ENCODE measurements at regions not wholly inside any gene's neighbourhood (a gene's known extent, or its start where the extent isn't known, plus 50 kb on each side); places are given as distances from the start of the nearest gene placed in this dataset.
"Not testable (repeated sequence)": the region's sequence is repeated elsewhere in the genome, so short reads cannot be mapped to it uniquely, and the experiment has no call there.

GRCh38 chr11:3583476-3583875 is 58.3 kb downstream of the ART5 start:
- DNase-seq (ENCODE audit: low spot score), result not testable (repeated sequence)

DNA sequence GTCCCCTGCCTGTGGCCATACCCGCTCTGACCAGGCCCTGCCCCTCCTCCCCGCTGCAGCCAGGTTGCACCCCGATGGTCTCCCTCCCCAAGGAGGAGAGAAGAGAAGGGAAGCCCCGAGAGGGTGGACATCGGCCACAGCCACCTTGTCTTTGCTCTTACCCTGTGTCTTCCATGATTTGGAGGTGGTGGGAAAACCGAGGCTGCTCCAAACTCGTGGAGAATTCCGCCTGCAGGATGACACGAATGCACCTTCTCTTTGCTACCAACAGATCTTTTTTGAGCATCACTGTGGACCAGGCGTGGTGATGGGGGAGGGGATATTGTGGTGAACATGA is 60.4 kb downstream of the ART5 start:
- not testable (repeated sequence) for DNase-seq (ENCODE audit: low spot score)

GRCh38 chr11:3580487-3581388 is 61.1 kb downstream of the ART5 start:
- peak; percentile 37 for DNase-seq (ENCODE audit: low spot score)

DNA sequence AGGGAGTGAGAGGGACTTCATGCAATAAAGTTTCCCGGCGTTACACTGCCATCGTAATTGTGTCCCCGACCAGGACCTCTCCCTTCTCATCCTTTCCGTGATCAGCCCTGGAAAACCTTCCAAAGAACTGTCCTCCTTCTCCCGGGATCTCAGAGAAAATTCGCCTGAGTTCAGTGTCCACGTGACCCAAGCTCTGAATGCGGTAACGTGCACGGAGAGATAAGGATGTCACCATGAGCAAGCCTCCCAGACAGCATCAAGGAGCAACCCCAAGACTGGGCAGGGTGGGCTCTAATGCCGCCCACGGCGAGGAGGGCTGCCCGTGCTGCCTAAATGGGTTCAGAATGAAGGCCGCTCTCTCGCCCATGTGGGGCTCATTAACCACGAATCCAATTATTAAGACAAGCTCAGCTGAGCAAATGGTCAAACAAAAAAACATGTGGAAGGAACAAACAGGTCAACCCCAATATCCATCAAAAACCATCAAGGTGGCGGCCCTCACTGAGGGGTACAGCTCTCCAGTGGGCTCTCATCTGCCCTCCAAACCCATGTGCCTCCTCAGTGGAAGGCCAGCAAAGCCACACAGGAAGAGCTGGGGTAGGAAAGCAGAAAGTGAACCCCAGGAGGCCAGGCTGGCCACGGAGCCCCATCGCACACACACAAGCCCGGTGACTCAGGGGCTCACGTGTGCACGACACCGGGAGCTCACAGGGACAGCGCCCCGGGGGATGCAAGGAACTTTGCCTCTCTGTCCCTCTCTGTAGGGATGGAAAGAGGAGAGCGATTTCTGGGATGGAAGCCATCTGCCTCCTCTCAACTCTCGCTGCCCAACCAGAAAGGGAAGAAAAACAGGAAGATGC is 62.0 kb downstream of the ART5 start:
- DNase-seq (ENCODE audit: low spot score), result not testable (repeated sequence)

DNA sequence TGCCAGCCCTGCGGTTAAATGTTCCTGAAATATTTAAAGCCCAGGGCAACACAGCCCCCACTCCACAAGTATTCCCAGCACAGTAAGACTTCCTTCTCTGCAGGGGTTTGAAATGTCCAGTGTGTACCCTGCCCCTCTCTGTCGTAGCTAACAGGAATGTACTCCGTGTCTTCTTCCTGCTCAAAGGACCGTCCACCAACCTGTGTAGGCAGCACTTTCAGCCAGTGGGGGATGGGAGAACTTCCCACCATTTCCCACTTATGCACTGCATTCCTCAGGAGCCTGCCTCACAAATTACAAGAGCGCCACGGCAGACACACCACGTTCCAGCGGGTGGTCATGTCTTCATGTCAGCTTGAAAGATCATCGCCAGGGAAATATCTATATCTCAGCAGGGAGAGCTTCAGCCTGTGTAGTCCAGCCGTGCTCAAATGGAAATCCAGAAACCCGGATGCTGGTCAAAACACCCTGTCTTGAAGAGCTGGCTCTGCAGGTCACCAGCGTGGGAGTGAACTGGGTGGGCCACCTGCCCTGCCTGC is 65.7 kb downstream of the ART5 start:
- DNase-seq (ENCODE audit: low spot score), result not testable (repeated sequence)

DNA sequence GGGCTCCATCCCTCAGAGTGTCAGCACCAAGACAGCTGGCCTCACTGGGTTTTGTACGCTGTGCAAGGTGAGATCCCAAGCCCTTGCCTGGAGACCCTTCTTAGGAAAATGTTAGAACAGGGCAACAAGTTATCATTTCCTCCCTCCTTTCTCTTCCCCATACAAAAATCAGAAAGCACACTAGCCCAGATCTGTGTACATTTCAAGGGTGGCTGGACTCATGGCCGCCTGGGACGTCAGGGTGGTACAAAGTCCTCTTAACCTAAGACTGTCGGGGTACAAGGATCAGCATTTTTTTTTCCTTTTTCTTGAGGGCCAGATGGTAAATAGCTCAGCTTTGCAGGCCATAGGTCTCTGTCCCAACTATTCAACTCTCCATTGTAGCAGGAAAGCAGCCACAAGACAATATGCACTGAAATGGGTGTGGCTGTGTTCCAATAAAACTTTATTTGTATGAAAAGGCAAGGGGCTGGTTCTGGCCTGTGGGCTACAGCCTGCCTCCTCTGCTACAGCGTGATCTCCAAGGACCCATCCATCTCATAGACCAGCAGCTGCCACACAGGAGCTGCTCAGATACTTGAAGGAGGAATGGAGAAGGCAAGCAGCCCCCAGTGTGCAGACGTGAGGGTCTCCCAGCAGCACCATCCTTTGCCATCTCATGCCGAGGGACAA is 68.7 kb downstream of the ART5 start:
- not testable (repeated sequence) for DNase-seq (ENCODE audit: low spot score)

DNA sequence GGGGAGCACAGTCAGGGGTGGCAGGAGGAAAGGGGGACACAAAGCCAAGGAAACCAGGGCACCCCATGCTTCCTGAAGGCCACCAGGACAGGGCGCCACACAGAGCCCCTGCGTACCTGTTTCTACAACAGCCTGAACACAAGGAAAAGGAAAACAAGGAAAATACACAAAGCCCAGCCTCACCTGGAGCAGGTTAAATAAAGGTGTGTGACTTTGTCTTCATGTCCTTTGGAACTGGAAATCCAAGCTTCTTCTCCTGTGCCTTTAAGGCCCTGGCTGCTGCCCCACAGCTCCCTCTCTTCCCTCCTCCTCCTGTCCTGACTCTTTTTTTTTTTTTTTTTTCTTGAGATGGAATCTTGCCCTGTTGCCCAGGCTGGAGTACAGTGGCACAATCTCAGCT is 70.0 kb downstream of the ART5 start:
- DNase-seq (ENCODE audit: low spot score), result not testable (repeated sequence)

GRCh38 chr11:3565838-3566237 is 76.0 kb downstream of the ART5 start:
- DNase-seq (ENCODE audit: low spot score), result not testable (repeated sequence)

- peak; percentile 5 for DNase-seq (ENCODE audit: low spot score)
Observed at GRCh38 chr11:3564383-3564782, 77.4 kb downstream of the ART5 start.

DNA sequence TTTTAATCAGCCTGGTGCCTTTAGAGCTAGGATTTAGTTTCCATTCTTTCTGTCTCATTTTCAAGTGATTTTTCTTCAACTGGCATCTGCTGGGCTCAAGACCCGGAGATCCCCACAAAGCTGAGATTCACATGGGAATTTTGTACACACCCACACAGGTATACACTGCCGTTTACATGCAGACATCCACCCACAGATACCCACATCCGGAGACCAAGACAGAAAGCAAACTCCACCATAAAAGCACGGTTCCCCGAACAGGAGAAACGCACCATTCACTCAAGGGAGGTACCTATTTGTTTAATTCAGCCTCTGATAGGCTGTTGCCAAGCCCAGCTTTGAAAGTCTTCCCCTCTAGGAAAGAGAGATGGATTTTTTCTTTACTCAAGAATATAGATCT is 87.2 kb downstream of the ART5 start:
- peak; percentile 16 for DNase-seq (ENCODE audit: low spot score)

DNA sequence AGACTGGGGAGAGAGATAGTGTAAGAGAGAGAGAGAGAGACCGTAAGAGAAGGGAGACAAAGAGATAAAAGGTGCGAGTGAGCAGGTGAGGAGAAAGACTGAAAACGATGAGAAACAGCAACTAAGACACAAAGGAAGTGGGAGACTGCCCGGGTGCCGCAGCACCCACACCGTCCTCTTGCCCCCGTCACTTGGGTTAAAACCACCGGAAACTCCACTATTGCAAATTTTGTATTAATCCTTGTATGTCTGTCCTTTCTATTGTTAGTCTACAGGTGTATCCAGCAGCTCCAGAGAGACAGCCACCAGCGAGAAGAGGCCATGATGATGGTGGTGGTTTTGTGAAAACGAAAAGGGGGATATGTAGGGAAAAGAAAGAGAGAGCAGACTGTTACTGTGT is 96.8 kb downstream of the ART5 start:
- peak; percentile 2 for DNase-seq (ENCODE audit: low spot score)

GRCh38 chr11:3538220-3538619 is 103.6 kb downstream of the ART5 start:
- DNase-seq (ENCODE audit: low spot score), result not testable (repeated sequence)

GRCh38 chr11:3537254-3537653 is 104.5 kb downstream of the ART5 start:
- DNase-seq (ENCODE audit: low spot score), result not testable (repeated sequence)

DNA sequence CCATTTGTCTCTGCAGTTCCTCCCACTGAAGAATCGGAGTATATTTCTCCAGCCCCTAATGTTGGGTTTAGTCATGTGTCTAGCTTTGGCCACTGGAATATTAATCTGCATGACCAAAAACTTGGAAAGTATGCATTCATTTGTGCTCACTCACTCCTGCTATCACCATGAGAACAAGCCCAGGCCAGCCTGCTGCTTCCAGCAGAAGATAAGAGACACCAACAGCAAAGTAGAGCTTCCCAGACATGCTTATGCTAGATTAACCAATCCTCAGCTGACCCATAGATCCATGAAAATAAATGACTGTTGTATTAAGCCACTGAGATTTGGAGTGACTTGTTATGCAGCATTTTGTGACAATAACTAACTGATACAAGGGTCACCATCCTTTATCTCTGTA is 108.8 kb downstream of the ART5 start:
- DNase-seq (ENCODE audit: low spot score), result not testable (repeated sequence)

DNA sequence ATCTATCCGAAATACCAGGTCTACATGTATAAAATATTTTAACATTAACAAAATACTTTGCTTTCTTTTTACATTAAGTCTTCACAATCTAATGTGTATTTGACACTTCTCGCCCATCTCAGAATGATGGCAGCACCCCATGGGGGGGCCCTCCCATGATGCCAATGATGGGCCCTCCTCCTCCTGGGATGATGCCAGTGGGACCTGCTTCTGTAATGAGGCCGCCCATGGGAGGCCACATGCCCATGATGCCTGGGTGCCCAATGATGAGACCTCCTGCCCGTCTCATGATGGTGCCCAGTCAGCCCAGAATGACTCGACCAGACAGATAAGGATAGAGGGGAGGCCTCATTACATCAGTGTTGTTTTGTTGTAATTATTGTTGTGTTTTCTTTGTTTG is 110.5 kb downstream of the ART5 start:
- DNase-seq (ENCODE audit: low spot score), result not testable (repeated sequence)

- DNase-seq (ENCODE audit: low spot score), result not testable (repeated sequence)
Observed at GRCh38 chr11:3523567-3523966, 118.2 kb downstream of the ART5 start.

DNA sequence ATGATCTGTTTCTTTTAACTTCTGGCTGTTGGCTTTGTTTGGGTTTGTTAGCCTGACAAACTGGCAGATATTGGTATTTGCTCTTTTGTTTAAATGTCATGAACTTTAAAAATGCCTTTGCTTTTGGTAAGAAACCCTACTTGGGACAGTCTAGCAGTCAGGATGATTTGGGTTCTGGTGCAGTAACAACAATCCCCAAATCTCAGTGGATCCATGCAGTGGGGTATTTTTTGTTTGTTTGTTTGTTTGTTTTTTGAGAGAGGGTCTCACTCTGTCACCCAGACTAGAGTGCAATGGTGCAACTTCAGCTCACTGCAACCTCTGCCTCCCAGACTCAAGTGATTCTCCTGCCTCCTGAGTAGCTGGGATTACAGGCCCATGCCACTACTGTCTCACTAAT is 120.9 kb downstream of the ART5 start:
- not testable (repeated sequence) for DNase-seq (ENCODE audit: low spot score)

DNA sequence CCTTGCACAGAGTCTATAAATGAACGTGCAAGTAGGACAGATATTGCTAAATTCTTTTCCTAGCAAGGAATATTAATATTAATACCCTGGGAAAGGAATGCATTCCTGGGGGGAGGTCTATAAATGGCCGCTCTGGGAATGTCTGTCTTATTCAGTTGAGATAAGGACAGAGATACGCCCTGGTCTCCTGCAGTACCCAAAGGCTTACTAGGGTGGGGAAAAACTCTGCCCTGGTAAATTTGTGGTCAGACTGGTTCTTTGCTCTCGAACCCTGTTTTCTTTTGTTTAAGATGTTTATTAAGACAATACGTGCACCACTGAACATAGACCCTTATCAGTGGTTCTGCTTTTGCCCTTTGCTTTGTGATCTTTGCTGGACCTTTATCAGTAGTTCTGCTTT is 122.0 kb downstream of the ART5 start:
- not testable (repeated sequence) for DNase-seq (ENCODE audit: low spot score)

DNA sequence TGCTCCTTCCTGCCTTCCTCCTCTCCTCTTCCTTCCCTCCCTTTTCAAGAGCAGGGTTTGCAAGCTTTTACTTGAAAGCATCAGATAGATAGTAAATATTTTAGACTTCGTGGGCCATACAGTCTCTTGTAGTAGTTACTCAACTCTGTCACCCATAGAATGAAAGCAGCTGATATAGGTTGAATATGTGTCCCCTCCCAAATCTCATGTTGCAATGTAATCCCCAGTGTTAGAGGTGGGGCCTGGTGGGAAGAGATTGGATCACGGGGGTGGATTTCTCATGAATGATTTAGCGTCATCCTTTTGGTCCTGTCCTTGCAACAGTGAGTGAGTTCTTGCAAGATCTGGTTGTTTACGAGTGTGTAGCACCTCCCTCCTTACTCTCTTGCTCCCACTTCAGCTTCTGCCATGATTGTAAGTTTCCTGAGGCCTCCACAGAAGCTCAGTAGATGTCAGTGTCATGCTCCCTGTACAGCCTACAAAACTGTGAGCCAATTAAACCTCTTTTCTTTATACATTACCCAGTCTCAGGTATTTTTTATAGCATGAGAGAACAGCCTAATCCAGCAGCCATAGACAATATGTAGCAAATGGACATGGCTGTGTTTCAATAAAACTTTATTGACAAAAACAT is 124.7 kb downstream of the ART5 start:
- not testable (repeated sequence) for DNase-seq (ENCODE audit: low spot score)

DNA sequence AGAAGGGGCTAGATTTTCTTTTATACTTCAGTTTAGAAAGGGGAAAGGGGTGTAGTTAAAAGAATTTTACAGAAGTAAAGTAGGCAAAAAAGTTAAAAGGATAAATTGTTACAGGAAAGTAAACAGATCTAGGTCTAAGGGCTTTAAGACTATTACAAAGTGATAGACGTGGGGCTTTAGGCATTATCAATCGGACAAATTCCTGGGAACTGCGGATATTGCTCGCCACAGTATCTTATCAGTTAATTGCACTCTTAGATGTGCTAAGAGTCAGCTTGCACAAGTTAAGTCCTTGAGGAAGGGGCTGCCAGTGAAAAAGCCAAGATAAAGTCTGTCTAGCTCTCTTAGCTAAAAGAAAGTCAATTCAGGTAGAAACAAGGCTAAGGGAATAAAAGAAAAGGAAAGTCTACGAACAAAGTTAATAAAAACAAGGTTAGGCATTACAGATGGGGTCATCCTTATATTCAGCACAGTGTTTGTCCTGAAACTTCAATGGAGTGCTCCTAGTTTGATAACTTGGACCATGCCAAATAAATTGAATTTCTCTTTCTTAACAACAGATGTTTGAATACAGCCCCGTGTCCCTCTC is 125.4 kb downstream of the ART5 start:
- DNase-seq (ENCODE audit: low spot score), result not testable (repeated sequence)
